Caco-2 (cell line): ENCODE measurements at regions not wholly inside any gene's neighbourhood (a gene's known extent, or its start where the extent isn't known, plus 50 kb on each side); places are given as distances from the start of the nearest gene placed in this dataset.

Experiments
- BruUV-seq: library from RNA; stranded (reverse); fragments of 400-500 nt; replicated peaks from 2 replicates; lab custom pipeline; 2021; lab: Mats Ljungman, UMichigan
- CTCF ChIA-PET: fragments of 300-600 bp; sonication (Branson Sonifier 250); formaldehyde crosslinking; loops from one replicate; lab custom pipeline; 2022; ENCODE audit warnings: antibody characterized with exemption; lab: Charles Lee
- POLR2A ChIA-PET: fragments of 300-600 bp; sonication (Branson Sonifier 250); formaldehyde crosslinking; loops from one replicate; lab custom pipeline; 2022; ENCODE audit warnings: antibody characterized with exemption; lab: Charles Lee
- DNase-seq, 2 experiments: peaks; one replicate each; pipeline versions ENCODE4 v3.0.0 to v3.0.0-alpha.2; 2020 to 2022
- H3K27me3 ChIP-seq: replicated peaks from 2 replicates; pipeline ENCODE4 v1.6.0; 2011; ENCODE audit warnings: low read length; ENCODE audit not compliant: control insufficient read depth, insufficient read depth
- H3K36me3 ChIP-seq: 2 replicates; pipeline ENCODE4 v1.5.1; 2011; ENCODE audit warnings: low read length; ENCODE audit not compliant: control insufficient read depth, insufficient read depth
- H3K4me1 ChIP-seq: fragments of 250-450 bp; sonication (Bioruptor Pico); 2 replicates; pipeline ENCODE4 v1.5.1; 2020; ENCODE audit warnings: mild to moderate bottlenecking
- H3K4me3 ChIP-seq: 2 replicates; pipeline ENCODE4 v1.5.1; 2011; ENCODE audit warnings: low read depth, mild to moderate bottlenecking, control low read depth, low read length
- H3K9me3 ChIP-seq: fragments of 250-450 bp; sonication (Bioruptor Pico); 2 replicates; pipeline ENCODE4 v1.5.1; 2020; ENCODE audit warnings: mild to moderate bottlenecking, moderate library complexity
- H3K27ac Mint-ChIP-seq: one replicate; pipeline ENCODE4 v1.8.0; 2022; ENCODE audit warnings: mixed read lengths; ENCODE audit not compliant: unreplicated experiment
- H3K27me3 Mint-ChIP-seq: one replicate; pipeline ENCODE4 v1.8.0; 2022; ENCODE audit warnings: mixed read lengths; ENCODE audit not compliant: insufficient read depth, unreplicated experiment
- H3K36me3 Mint-ChIP-seq: one replicate; pipeline ENCODE4 v1.8.0; 2022; ENCODE audit warnings: mild to moderate bottlenecking, mixed read lengths; ENCODE audit not compliant: insufficient read depth, unreplicated experiment
- H3K4me1 Mint-ChIP-seq: one replicate; pipeline ENCODE4 v1.8.0; 2022; ENCODE audit warnings: low read depth, mixed read lengths; ENCODE audit not compliant: unreplicated experiment
- H3K4me3 Mint-ChIP-seq: one replicate; pipeline ENCODE4 v1.8.0; 2022; ENCODE audit warnings: mild to moderate bottlenecking, moderate library complexity, mixed read lengths; ENCODE audit not compliant: unreplicated experiment
- H3K9me3 Mint-ChIP-seq: one replicate; pipeline ENCODE4 v1.8.0; 2022; ENCODE audit warnings: mixed read lengths; ENCODE audit not compliant: unreplicated experiment
- CTCF ChIP-seq, 2 experiments: fragments of 200-600 bp in 1 of 2; IDR thresholded peaks; 1 replicate in 1 of 2; 2 replicates in 1 of 2; pipeline versions ENCODE4 v1.5.1 to v1.8.0; 2011 to 2022; ENCODE audit warnings: antibody characterized with exemption in 1 of 2, control low read depth in 1 of 2, inconsistent platforms in 1 of 2, low read depth in 1 of 2, low read length in 1 of 2, mild to moderate bottlenecking in 1 of 2, moderate library complexity in 1 of 2; ENCODE audit not compliant: insufficient read depth in 1 of 2, severe bottlenecking in 1 of 2, unreplicated experiment in 1 of 2
- intact Hi-C: fragments of 100-400 bp; cut with micrococcal nuclease; formaldehyde crosslinking; loops from one replicate; pipeline ENCODE4 v1.10.0; 2022; ENCODE audit not compliant: unreplicated experiment

- peak overlapping the region; percentile 56 for H3K27ac Mint-ChIP-seq
- Histone ChIP-seq H3K27me3 (no peaks in the 10 kb centered on the region), H3K9me3 (peaks cover 7% of the 10 kb centered on the region; the same call in 1 of the 2 replicates), H3K4me1 (peaks cover 35% of the 10 kb centered on the region), H3K36me3 (no peaks in the 10 kb centered on the region), H3K4me3 (no peak overlapping the region)
- H3K4me1 Mint-ChIP-seq, result peaks cover 32% of the 10 kb centered on the region
- no peak overlapping the region for H3K4me3 Mint-ChIP-seq
- DNase-seq, result no peak
- intact Hi-C loops, result loop anchor here (1.0 to 5.0 kb wide), 6 partner anchors 21 to 156 kb away; no protein-coding TSS in a partner anchor
- H3K9me3 Mint-ChIP-seq, result peaks cover 34% of the 10 kb centered on the region
- CTCF ChIA-PET, result interaction anchor here (0.6 kb wide), 1 partner anchor 333 kb away, joined by 4 read pairs; no protein-coding TSS in a partner anchor
- H3K36me3 Mint-ChIP-seq, result no peaks in the 10 kb centered on the region
- POLR2A ChIA-PET, result no interaction called here
- BruUV-seq, result TSS peak; percentile 79
- no peaks in the 10 kb centered on the region for H3K27me3 Mint-ChIP-seq
- TF ChIP-seq CTCF (IDR thresholded peaks at IDR 0.05; ENCODE audit: insufficient read depth in 1 of 2, low read depth in 1 of 2, low read length in 1 of 2, severe bottlenecking in 1 of 2, unreplicated experiment in 1 of 2), result no peak
These were observed 240.5 kb downstream of the MREG start for GRCh38 chr2:215772634-215773563.

GRCh38 chr2:215772003-215772402 is 241.3 kb downstream of the MREG start:
- H3K4me3 ChIP-seq, result no peak overlapping the region
- no peak for TF ChIP-seq CTCF (IDR thresholded peaks at IDR 0.05; ENCODE audit: insufficient read depth in 1 of 2, low read depth in 1 of 2, low read length in 1 of 2, severe bottlenecking in 1 of 2, unreplicated experiment in 1 of 2)
- Mint-ChIP-seq H3K9me3 (peaks cover 43% of the 10 kb centered on the region), H3K4me3 (no peak overlapping the region), H3K4me1 (peaks cover 32% of the 10 kb centered on the region), H3K27ac (peak overlapping the region; percentile 83), H3K27me3 (no peaks in the 10 kb centered on the region), H3K36me3 (no peaks in the 10 kb centered on the region)
- ChIA-PET CTCF (interaction anchor here (0.6 kb wide), 1 partner anchor 332 kb away, joined by 4 read pairs; no protein-coding TSS in a partner anchor), POLR2A (interaction anchor here (0.6 kb wide), 1 partner anchor 321 kb away, joined by 3 read pairs; no protein-coding TSS in a partner anchor)
- peak; percentile 54 to 83 for DNase-seq
- peaks cover 7% of the 10 kb centered on the region; the same call in 1 of the 2 replicates for H3K9me3 ChIP-seq
- peaks cover 35% of the 10 kb centered on the region for H3K4me1 ChIP-seq
- H3K27me3 ChIP-seq, result no peaks in the 10 kb centered on the region
- intact Hi-C loops, result loop anchor here (1.0 to 5.0 kb wide), 6 partner anchors 22 to 155 kb away; no protein-coding TSS in a partner anchor
- no peaks in the 10 kb centered on the region for H3K36me3 ChIP-seq
- no TSS peak for BruUV-seq

- peak overlapping the region; percentile 83 for H3K27ac Mint-ChIP-seq
- Histone ChIP-seq H3K27me3 (no peaks in the 10 kb centered on the region), H3K9me3 (peaks cover 7% of the 10 kb centered on the region; the same call in 1 of the 2 replicates), H3K4me3 (no peak overlapping the region), H3K36me3 (no peaks in the 10 kb centered on the region), H3K4me1 (peaks cover 35% of the 10 kb centered on the region)
- TF ChIP-seq CTCF (IDR thresholded peaks at IDR 0.05; ENCODE audit: insufficient read depth in 1 of 2, low read depth in 1 of 2, low read length in 1 of 2, severe bottlenecking in 1 of 2, unreplicated experiment in 1 of 2), result no peak
- no peaks in the 10 kb centered on the region for H3K27me3 Mint-ChIP-seq
- H3K9me3 Mint-ChIP-seq, result peaks cover 41% of the 10 kb centered on the region
- POLR2A ChIA-PET, result no interaction called here
- no peaks in the 10 kb centered on the region for H3K36me3 Mint-ChIP-seq
- no TSS peak for BruUV-seq
- H3K4me1 Mint-ChIP-seq, result peaks cover 32% of the 10 kb centered on the region
- H3K4me3 Mint-ChIP-seq, result peak overlapping the region; percentile 10
- DNase-seq, result no peak
- CTCF ChIA-PET, result no interaction called here
- intact Hi-C loops, result loop anchor here (5.0 kb wide), 1 partner anchor 154 kb away; no protein-coding TSS in a partner anchor
These were observed 242.1 kb downstream of the MREG start for GRCh38 chr2:215771241-215771640.
